ENCODE measurements at regions not wholly inside any gene's neighbourhood (a gene's known extent, or its start where the extent isn't known, plus 50 kb on each side); places are given as distances from the start of the nearest gene placed in this dataset.

GRCh38 chr20:56759741-56760278 is 130.7 kb downstream of the TFAP2C start:
- DNase-seq (ENCODE audit: low spot score), result no peak
- H3K4me1 Mint-ChIP-seq, result peaks cover 6% of the 10 kb centered on the region

GRCh38 chr20:56760610-56761009 is 131.5 kb downstream of the TFAP2C start:
- H3K4me3 Mint-ChIP-seq, result no peak overlapping the region

More at GRCh38 chr20:56759741-56760278, 130.7 kb downstream of the TFAP2C start:
- Histone ChIP-seq H3K27ac (no peak overlapping the region), H2AFZ (replicated peaks) (no peak overlapping the region), H3K4me2 (no peak overlapping the region), H3F3A (ENCODE audit: low read depth) (no peaks in the 10 kb centered on the region), H3K9me3 (ENCODE audit: low read depth) (no peaks in the 10 kb centered on the region), H3K79me2 (ENCODE audit: low read depth) (no peaks in the 10 kb centered on the region), H3K9ac (no peak overlapping the region), H3K4me1 (peaks cover 3% of the 10 kb centered on the region), H3K27me3 (no peaks in the 10 kb centered on the region), H3K36me3 (no peaks in the 10 kb centered on the region), H3K4me3 (no peak overlapping the region), H4K20me1 (ENCODE audit: low read depth) (no peaks in the 10 kb centered on the region)
- H3K9me3 Mint-ChIP-seq, result peaks cover 5% of the 10 kb centered on the region
- H3K36me3 Mint-ChIP-seq, result no peaks in the 10 kb centered on the region
- no peak overlapping the region for H3K4me3 Mint-ChIP-seq
- no peak for TF ChIP-seq CTCF (IDR thresholded peaks at IDR 0.05)
- TF ChIP-seq EZH2phosphoT487 (IDR thresholded peaks at IDR 0.05), result no peak
- TF ChIP-seq EZH2 (IDR thresholded peaks at IDR 0.05), result no peak
- H3K27me3 Mint-ChIP-seq (ENCODE audit: insufficient read depth, low read depth), result peaks cover 9% of the 10 kb centered on the region
- no peak overlapping the region for H3K27ac Mint-ChIP-seq

GRCh38 chr20:56761393-56761792 is 132.3 kb downstream of the TFAP2C start:
- Histone ChIP-seq H3F3A (ENCODE audit: low read depth) (peaks cover 10% of the 10 kb centered on the region), H3K4me2 (no peak overlapping the region), H3K9me3 (ENCODE audit: low read depth) (no peaks in the 10 kb centered on the region), H3K79me2 (ENCODE audit: low read depth) (no peaks in the 10 kb centered on the region), H3K4me3 (no peak overlapping the region), H4K20me1 (ENCODE audit: low read depth) (no peaks in the 10 kb centered on the region), H3K27me3 (no peaks in the 10 kb centered on the region), H3K36me3 (no peaks in the 10 kb centered on the region), H3K27ac (no peak overlapping the region), H3K4me1 (peaks cover 16% of the 10 kb centered on the region), H2AFZ (replicated peaks) (no peak overlapping the region), H3K9ac (no peak overlapping the region)
- DNase-seq (ENCODE audit: low spot score), result no peak
- TF ChIP-seq CTCF (IDR thresholded peaks at IDR 0.05) (no peak), EZH2phosphoT487 (IDR thresholded peaks at IDR 0.05) (no peak)
- Mint-ChIP-seq H3K4me1 (peaks cover 18% of the 10 kb centered on the region), H3K27me3 (ENCODE audit: insufficient read depth, low read depth) (peaks cover 11% of the 10 kb centered on the region), H3K9me3 (peaks cover 5% of the 10 kb centered on the region), H3K27ac (no peak overlapping the region), H3K36me3 (no peaks in the 10 kb centered on the region), H3K4me3 (no peak overlapping the region)

More at GRCh38 chr20:56760610-56761009, 131.5 kb downstream of the TFAP2C start:
- peaks cover 5% of the 10 kb centered on the region for H3K9me3 Mint-ChIP-seq
- no peak for DNase-seq (ENCODE audit: low spot score)
- H3K4me1 Mint-ChIP-seq, result peaks cover 14% of the 10 kb centered on the region
- Histone ChIP-seq H3K36me3 (no peaks in the 10 kb centered on the region), H3K4me1 (peaks cover 11% of the 10 kb centered on the region), H2AFZ (replicated peaks) (no peak overlapping the region), H3K79me2 (ENCODE audit: low read depth) (no peaks in the 10 kb centered on the region), H3K27ac (no peak overlapping the region), H3K9me3 (ENCODE audit: low read depth) (no peaks in the 10 kb centered on the region), H3K4me3 (no peak overlapping the region), H3K9ac (no peak overlapping the region), H3K4me2 (no peak overlapping the region), H4K20me1 (ENCODE audit: low read depth) (no peaks in the 10 kb centered on the region), H3F3A (ENCODE audit: low read depth) (peaks cover 7% of the 10 kb centered on the region), H3K27me3 (no peaks in the 10 kb centered on the region)
- no peaks in the 10 kb centered on the region for H3K36me3 Mint-ChIP-seq
- peaks cover 9% of the 10 kb centered on the region for H3K27me3 Mint-ChIP-seq (ENCODE audit: insufficient read depth, low read depth)
- TF ChIP-seq EZH2phosphoT487 (IDR thresholded peaks at IDR 0.05), result no peak
- TF ChIP-seq EZH2 (IDR thresholded peaks at IDR 0.05), result no peak
- TF ChIP-seq CTCF (IDR thresholded peaks at IDR 0.05), result no peak
- no peak overlapping the region for H3K27ac Mint-ChIP-seq
